ENCODE measurements at regions not wholly inside any gene's neighbourhood (a gene's known extent, or its start where the extent isn't known, plus 50 kb on each side); places are given as distances from the start of the nearest gene placed in this dataset.

- peaks cover 0 to 5% (median 2%) of the 10 kb centered on the region in 4 donors for H3K4me1 Mint-ChIP-seq
- Histone ChIP-seq H3K27ac (ENCODE audit: insufficient read depth, low read length, poor library complexity, severe bottlenecking) (no peak overlapping the region), H3K4me3 (ENCODE audit: low read depth, low read length) (no peak overlapping the region), H3K36me3 (ENCODE audit: control insufficient read depth, insufficient read depth, low read length) (no peaks in the 10 kb centered on the region), H3K27me3 (ENCODE audit: control insufficient read depth, insufficient read depth, low read length) (no peaks in the 10 kb centered on the region), H3K9me3 (ENCODE audit: control insufficient read depth in 2 of 2, low read length in 2 of 2) (no peaks in the 10 kb centered on the region), H3K4me1 (ENCODE audit: control insufficient read depth, insufficient read depth, low read length, poor library complexity, severe bottlenecking) (no peaks in the 10 kb centered on the region)
- peaks cover 11% of the 10 kb centered on the region for H3K36me3 Mint-ChIP-seq
- no peaks in the 10 kb centered on the region for H3K9me3 Mint-ChIP-seq
- ATAC-seq (ENCODE audit: low read depth in 2 of 2), result no peak
- H3K27ac Mint-ChIP-seq, result no peak overlapping the region
- H3K4me3 Mint-ChIP-seq, result no peak overlapping the region
- no peaks in the 10 kb centered on the region for H3K27me3 Mint-ChIP-seq
- DNase-seq, result no peak
These were observed 65.7 kb upstream of the METRNL start for GRCh38 chr17:83013779-83014117.

DNA sequence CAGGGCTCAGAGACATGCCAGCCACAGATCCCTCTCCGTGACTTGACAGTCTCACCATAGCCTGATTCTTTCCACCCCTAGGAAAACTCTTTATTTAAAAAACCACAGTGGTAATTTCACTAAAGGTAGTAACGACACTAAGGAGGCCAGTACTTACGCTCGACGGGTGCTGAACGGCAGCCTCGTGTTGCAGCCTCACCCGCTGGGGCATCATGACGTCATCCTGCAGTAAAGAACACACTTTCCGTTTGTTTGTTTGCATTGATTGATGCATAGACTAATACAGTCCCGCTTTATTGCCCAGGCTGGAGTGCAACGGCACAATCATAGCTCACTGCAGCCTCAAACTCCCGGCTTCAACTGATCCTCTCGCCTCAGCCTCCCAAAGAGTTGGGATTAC is 65.1 kb upstream of the METRNL start:
- Mint-ChIP-seq H3K4me3 (no peak overlapping the region), H3K4me1 (peaks cover 0 to 5% (median 2%) of the 10 kb centered on the region in 4 donors), H3K27ac (no peak overlapping the region), H3K27me3 (no peaks in the 10 kb centered on the region), H3K9me3 (no peaks in the 10 kb centered on the region), H3K36me3 (peaks cover 11% of the 10 kb centered on the region)
- Histone ChIP-seq H3K4me3 (ENCODE audit: low read depth, low read length) (no peak overlapping the region), H3K27ac (ENCODE audit: insufficient read depth, low read length, poor library complexity, severe bottlenecking) (no peak overlapping the region), H3K9me3 (ENCODE audit: control insufficient read depth in 2 of 2, low read length in 2 of 2) (no peaks in the 10 kb centered on the region), H3K36me3 (ENCODE audit: control insufficient read depth, insufficient read depth, low read length) (no peaks in the 10 kb centered on the region), H3K27me3 (ENCODE audit: control insufficient read depth, insufficient read depth, low read length) (no peaks in the 10 kb centered on the region), H3K4me1 (ENCODE audit: control insufficient read depth, insufficient read depth, low read length, poor library complexity, severe bottlenecking) (no peaks in the 10 kb centered on the region)
- ATAC-seq (ENCODE audit: low read depth in 2 of 2) (no peak), DNase-seq (no peak)

DNA sequence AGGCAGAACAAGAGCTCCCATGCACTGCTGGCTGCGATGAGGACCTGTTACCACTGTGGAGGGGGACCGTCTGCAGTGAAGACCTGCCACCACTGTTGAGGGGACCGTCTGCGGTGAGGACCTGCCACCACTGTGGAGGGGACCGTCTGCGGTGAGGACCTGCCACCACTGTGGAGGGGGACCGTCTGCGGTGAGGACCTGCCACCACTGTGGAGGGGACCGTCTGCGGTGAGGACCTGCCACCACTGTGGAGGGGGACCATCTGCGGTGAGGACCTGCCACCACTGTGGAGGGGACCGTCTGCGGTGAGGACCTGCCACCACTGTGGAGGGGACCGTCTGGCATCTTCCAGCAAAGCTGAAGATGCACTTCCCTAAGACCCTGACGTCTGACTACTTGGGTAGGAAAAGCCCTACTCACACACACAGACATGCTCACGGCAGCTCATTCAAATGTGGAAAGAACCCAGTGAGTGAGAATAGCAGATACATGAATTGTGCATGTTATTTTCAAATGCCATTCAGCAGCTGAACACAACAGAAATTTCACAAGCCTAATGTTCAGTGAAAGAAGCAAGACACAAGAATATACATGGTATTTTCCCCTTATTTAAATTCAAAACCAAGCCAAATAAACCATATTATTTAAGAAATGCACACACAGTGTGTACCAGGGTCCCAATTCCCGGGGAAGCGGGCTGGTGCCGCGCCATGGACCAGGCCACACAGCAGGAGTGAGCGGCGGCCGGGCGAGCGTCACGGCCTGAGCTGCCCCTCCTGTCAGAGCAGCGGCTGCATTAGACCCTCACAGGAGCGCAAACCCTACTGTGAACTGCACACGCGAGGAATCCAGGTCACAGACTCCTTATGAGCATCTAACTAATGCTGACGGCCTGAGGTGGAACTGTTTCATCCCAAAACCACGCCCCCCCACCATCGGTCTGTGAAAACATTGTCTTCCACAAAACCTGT is 64.2 kb upstream of the METRNL start:
- DNase-seq, result no peak

DNA sequence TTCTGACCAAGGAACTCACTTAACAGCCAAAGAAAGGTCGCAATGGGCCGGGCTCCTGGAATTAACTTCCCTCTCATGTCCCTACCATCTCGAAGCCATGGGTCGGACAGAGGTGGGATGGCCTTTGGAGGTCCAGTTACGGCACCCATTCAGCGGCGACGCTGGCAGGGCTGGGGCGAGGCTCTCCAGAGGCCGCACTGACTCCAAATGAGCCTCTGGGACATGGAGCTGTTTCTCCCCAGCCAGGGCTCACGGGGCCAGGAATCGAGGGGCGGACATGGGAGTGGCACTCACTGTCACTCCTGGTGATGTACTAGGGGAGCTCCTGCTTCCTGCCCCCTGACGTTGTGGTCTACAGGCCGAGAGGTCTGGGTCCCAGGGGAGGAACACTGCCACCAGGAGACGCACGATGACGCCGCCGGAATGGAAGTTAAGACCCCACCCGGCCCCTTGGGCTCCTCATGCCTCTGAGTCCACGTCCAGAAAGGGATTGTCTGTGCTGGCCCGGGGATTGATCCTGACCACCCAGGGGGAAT is 60.7 kb upstream of the METRNL start:
- H3K9me3 Mint-ChIP-seq, result peaks cover 0 to 1% (median 0%) of the 10 kb centered on the region in 7 donors
- Histone ChIP-seq H3K9me3 (ENCODE audit: control insufficient read depth in 2 of 2, low read length in 2 of 2) (no peaks in the 10 kb centered on the region), H3K27ac (ENCODE audit: insufficient read depth, low read length, poor library complexity, severe bottlenecking) (no peak overlapping the region), H3K27me3 (ENCODE audit: control insufficient read depth, insufficient read depth, low read length) (no peaks in the 10 kb centered on the region), H3K36me3 (ENCODE audit: control insufficient read depth, insufficient read depth, low read length) (peaks cover 1% of the 10 kb centered on the region), H3K4me3 (ENCODE audit: low read depth, low read length) (no peak overlapping the region), H3K4me1 (ENCODE audit: control insufficient read depth, insufficient read depth, low read length, poor library complexity, severe bottlenecking) (no peaks in the 10 kb centered on the region)
- H3K4me3 Mint-ChIP-seq, result no peak overlapping the region
- DNase-seq (no peak), ATAC-seq (ENCODE audit: low read depth in 2 of 2) (no peak)
- no peaks in the 10 kb centered on the region for H3K27me3 Mint-ChIP-seq
- peaks cover 0 to 10% (median 5%) of the 10 kb centered on the region in 4 donors for H3K4me1 Mint-ChIP-seq
- no peak overlapping the region for H3K27ac Mint-ChIP-seq
- H3K36me3 Mint-ChIP-seq, result peaks cover 7% of the 10 kb centered on the region

More for the DNA sequence above, 64.2 kb upstream of the METRNL start:
- Mint-ChIP-seq H3K27me3 (no peaks in the 10 kb centered on the region), H3K36me3 (peaks cover 11% of the 10 kb centered on the region), H3K27ac (peak overlapping the region in 1 of 3 donors; percentile 55), H3K4me1 (peaks cover 0 to 5% (median 2%) of the 10 kb centered on the region in 4 donors), H3K9me3 (no peaks in the 10 kb centered on the region), H3K4me3 (no peak overlapping the region)
- Histone ChIP-seq H3K36me3 (ENCODE audit: control insufficient read depth, insufficient read depth, low read length) (no peaks in the 10 kb centered on the region), H3K27me3 (ENCODE audit: control insufficient read depth, insufficient read depth, low read length) (no peaks in the 10 kb centered on the region), H3K4me3 (ENCODE audit: low read depth, low read length) (no peak overlapping the region), H3K4me1 (ENCODE audit: control insufficient read depth, insufficient read depth, low read length, poor library complexity, severe bottlenecking) (no peaks in the 10 kb centered on the region), H3K9me3 (ENCODE audit: control insufficient read depth in 2 of 2, low read length in 2 of 2) (no peaks in the 10 kb centered on the region), H3K27ac (ENCODE audit: insufficient read depth, low read length, poor library complexity, severe bottlenecking) (no peak overlapping the region)
- no peak for ATAC-seq (ENCODE audit: low read depth in 2 of 2)

DNA sequence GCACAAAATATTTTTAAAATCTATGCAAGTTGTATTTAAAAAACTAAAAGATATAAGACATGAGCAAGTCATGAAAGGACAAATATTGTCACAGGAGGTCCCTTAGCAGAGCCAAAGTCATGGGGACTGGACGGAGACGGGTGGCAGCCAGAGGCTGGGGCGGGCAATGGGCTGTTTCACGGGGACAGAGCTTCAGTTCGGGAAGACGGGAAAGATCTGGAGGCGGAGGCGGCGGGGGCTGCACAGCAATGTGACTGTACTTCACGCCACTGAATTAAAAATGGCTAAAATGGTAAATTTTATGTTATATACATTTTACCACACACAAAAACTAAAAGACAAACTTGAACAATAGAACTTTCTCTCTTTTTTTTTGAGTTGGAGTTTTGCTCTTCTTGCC is 60.0 kb upstream of the METRNL start:
- ATAC-seq (ENCODE audit: low read depth in 2 of 2) (no peak), DNase-seq (no peak)
- Histone ChIP-seq H3K27me3 (ENCODE audit: control insufficient read depth, insufficient read depth, low read length) (no peaks in the 10 kb centered on the region), H3K36me3 (ENCODE audit: control insufficient read depth, insufficient read depth, low read length) (peaks cover 4% of the 10 kb centered on the region), H3K27ac (ENCODE audit: insufficient read depth, low read length, poor library complexity, severe bottlenecking) (no peak overlapping the region), H3K9me3 (ENCODE audit: control insufficient read depth in 2 of 2, low read length in 2 of 2) (no peaks in the 10 kb centered on the region), H3K4me1 (ENCODE audit: control insufficient read depth, insufficient read depth, low read length, poor library complexity, severe bottlenecking) (peaks cover 2% of the 10 kb centered on the region), H3K4me3 (ENCODE audit: low read depth, low read length) (no peak overlapping the region)
- Mint-ChIP-seq H3K27me3 (no peaks in the 10 kb centered on the region), H3K4me1 (peaks cover 0 to 11% (median 5%) of the 10 kb centered on the region in 4 donors), H3K9me3 (peaks cover 0 to 1% (median 0%) of the 10 kb centered on the region in 7 donors), H3K4me3 (no peak overlapping the region), H3K36me3 (peaks cover 7% of the 10 kb centered on the region), H3K27ac (no peak overlapping the region)

DNA sequence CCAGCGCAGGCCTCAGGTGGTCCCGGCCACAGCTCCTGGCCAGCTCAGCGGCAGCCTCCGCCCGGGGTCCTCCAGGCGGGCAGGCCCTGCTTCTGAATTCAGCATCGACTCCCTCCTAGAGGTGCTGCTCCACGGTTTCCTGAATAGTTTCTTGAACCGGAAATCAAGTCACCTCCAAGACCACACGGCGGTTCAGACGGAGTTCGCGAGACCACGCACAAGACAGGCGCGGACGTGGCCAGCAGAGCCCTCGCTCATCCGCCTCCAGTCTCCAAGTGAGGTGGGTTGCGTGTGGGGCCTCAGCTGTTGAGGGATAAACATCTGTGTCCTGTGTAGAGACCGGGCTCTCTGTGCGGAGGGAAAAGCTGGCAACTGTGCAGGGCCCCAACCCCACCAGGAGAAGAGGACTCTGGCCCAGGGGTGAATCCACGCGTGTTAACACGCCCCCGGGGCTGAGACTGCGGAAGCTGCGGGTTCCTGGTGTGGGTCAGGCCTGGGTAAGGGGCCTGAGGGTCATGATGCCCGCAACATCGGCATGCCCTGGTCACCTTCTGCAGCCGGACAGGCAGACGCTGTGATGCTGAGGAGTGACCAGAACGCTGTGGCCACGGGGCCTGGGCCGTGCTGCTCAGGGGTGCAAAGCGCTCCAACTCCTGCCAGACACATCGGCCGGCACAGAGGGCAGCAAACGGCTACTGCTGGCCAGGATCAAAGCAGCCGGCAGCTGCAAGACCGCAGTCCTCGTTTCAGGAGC is 55.0 kb upstream of the METRNL start:
- peaks cover 4% of the 10 kb centered on the region for H3K36me3 ChIP-seq (ENCODE audit: control insufficient read depth, insufficient read depth, low read length)
- Mint-ChIP-seq H3K4me3 (no peak overlapping the region), H3K27me3 (no peaks in the 10 kb centered on the region), H3K9me3 (peaks cover 0 to 1% (median 0%) of the 10 kb centered on the region in 7 donors), H3K4me1 (peaks cover 0 to 30% (median 8%) of the 10 kb centered on the region in 4 donors), H3K36me3 (peaks cover 17% of the 10 kb centered on the region), H3K27ac (peak overlapping the region in 1 of 3 donors; percentile 25)
- ATAC-seq (ENCODE audit: low read depth in 2 of 2) (no peak), DNase-seq (peak in 1 of 3 donors; percentile 11)
- H3K27ac ChIP-seq (ENCODE audit: insufficient read depth, low read length, poor library complexity, severe bottlenecking), result no peak overlapping the region
- no peaks in the 10 kb centered on the region for H3K9me3 ChIP-seq (ENCODE audit: control insufficient read depth in 2 of 2, low read length in 2 of 2)
- H3K4me1 ChIP-seq (ENCODE audit: control insufficient read depth, insufficient read depth, low read length, poor library complexity, severe bottlenecking), result peaks cover 2% of the 10 kb centered on the region
- H3K4me3 ChIP-seq (ENCODE audit: low read depth, low read length), result no peak overlapping the region
- no peaks in the 10 kb centered on the region for H3K27me3 ChIP-seq (ENCODE audit: control insufficient read depth, insufficient read depth, low read length)

DNA sequence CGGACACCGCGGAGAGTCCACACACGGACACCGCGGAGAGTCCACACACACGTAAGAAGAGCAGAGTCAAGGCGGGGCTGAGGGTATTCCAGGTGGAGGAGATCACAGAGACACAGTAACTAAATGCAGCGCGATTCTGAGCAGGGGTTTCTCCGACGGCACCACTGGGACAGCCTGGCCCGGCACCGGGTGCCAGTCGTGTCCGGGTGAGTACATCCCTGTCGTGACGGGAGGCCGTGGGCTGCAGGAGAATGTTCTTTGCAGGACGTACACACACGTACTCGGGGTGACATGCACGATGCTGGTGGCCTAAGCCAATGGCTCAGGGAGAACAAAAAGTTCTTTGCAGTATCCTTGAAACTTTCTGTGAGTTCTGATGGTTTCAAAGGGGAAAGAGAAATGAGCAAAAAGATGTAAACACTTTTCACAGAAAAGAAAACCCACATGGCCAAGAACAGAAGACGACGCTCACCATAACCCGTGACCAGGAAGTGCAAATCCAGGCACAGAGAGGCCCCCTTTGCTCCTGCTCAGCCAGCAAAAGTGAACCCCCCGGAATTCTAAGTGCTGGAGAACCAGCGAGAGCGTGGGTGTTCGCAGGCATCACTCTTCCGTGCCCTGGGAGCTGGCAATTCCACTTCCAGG is 53.7 kb upstream of the METRNL start:
- Mint-ChIP-seq H3K27me3 (no peaks in the 10 kb centered on the region), H3K4me3 (no peak overlapping the region), H3K36me3 (peaks cover 23% of the 10 kb centered on the region), H3K27ac (peak overlapping the region in 2 of 3 donors; percentile 7 to 29), H3K9me3 (peaks cover 0 to 1% (median 0%) of the 10 kb centered on the region in 7 donors), H3K4me1 (peaks cover 4 to 30% (median 9%) of the 10 kb centered on the region in 4 donors)
- Histone ChIP-seq H3K9me3 (ENCODE audit: control insufficient read depth in 2 of 2, low read length in 2 of 2) (no peaks in the 10 kb centered on the region), H3K4me3 (ENCODE audit: low read depth, low read length) (no peak overlapping the region), H3K27me3 (ENCODE audit: control insufficient read depth, insufficient read depth, low read length) (no peaks in the 10 kb centered on the region), H3K4me1 (ENCODE audit: control insufficient read depth, insufficient read depth, low read length, poor library complexity, severe bottlenecking) (peaks cover 2% of the 10 kb centered on the region), H3K36me3 (ENCODE audit: control insufficient read depth, insufficient read depth, low read length) (peaks cover 4% of the 10 kb centered on the region), H3K27ac (ENCODE audit: insufficient read depth, low read length, poor library complexity, severe bottlenecking) (no peak overlapping the region)
- ATAC-seq (ENCODE audit: low read depth in 2 of 2), result no peak
- DNase-seq, result no peak

All from CD4-positive, CD25-positive, alpha-beta regulatory T cell (primary cell).